GM23338 (cell line): ENCODE measurements at regions not wholly inside any gene's neighbourhood (a gene's known extent, or its start where the extent isn't known, plus 50 kb on each side); places are given as distances from the start of the nearest gene placed in this dataset.

ENCODE experiments used
- ATAC-seq: fragments of 200-7000 bp; cut with Tn5 transposase; 3 replicates; pipeline ENCODE4 v1.9.1; 2020
- DNase-seq: peaks from one replicate; pipeline ENCODE4 v3.0.0-alpha.2; 2015; ENCODE audit warnings: low spot score
- H2AFZ ChIP-seq: fragments of 200-600 bp; sonication (generic); 2 replicates; pipeline ENCODE4 v1.8.0; 2016; ENCODE audit warnings: antibody characterized with exemption, mild to moderate bottlenecking, moderate library complexity
- H3F3A ChIP-seq: fragments of 200-600 bp; sonication (generic); replicated peaks from 2 replicates; pipeline ENCODE4 v1.8.0; 2017; ENCODE audit warnings: antibody characterized with exemption, mixed run types, low read depth
- H3K27ac ChIP-seq: fragments of 200-600 bp; sonication (generic); 2 replicates; pipeline ENCODE4 v1.6.1; 2016; ENCODE audit warnings: low read depth
- H3K27me3 ChIP-seq: fragments of 200-600 bp; sonication (generic); 2 replicates; pipeline ENCODE4 v1.8.0; 2016; ENCODE audit warnings: mild to moderate bottlenecking, mixed run types, moderate library complexity; ENCODE audit not compliant: insufficient read depth
- H3K36me3 ChIP-seq: fragments of 200-600 bp; sonication (generic); 2 replicates; pipeline ENCODE4 v1.8.0; 2016; ENCODE audit warnings: mild to moderate bottlenecking; ENCODE audit not compliant: insufficient read depth
- H3K4me1 ChIP-seq: fragments of 200-600 bp; sonication (generic); 2 replicates; pipeline ENCODE4 v1.8.0; 2016; ENCODE audit warnings: mild to moderate bottlenecking, moderate library complexity; ENCODE audit not compliant: insufficient read depth
- H3K4me2 ChIP-seq: fragments of 200-600 bp; sonication (generic); 2 replicates; pipeline ENCODE4 v1.7.1; 2017; ENCODE audit warnings: mixed run types
- H3K4me3 ChIP-seq: fragments of 200-600 bp; sonication (generic); 2 replicates; pipeline ENCODE4 v1.6.1; 2016; ENCODE audit warnings: mixed run types
- H3K79me2 ChIP-seq: fragments of 200-600 bp; sonication (generic); replicated peaks from 2 replicates; pipeline ENCODE4 v1.8.0; 2017; ENCODE audit warnings: mild to moderate bottlenecking; ENCODE audit not compliant: insufficient read depth
- H3K9me2 ChIP-seq: fragments of 200-600 bp; sonication (generic); 2 replicates; pipeline ENCODE4 v1.8.0; 2017; ENCODE audit not compliant: insufficient read depth
- H4K20me1 ChIP-seq: fragments of 200-600 bp; sonication (generic); replicated peaks from 2 replicates; pipeline ENCODE4 v1.8.0; 2017; ENCODE audit warnings: mild to moderate bottlenecking; ENCODE audit not compliant: insufficient read depth
- H3K27ac Mint-ChIP-seq: 2 replicates; pipeline ENCODE4 v1.8.0; 2020; ENCODE audit warnings: inconsistent platforms, mild to moderate bottlenecking, moderate library complexity, mixed read lengths
- H3K27me3 Mint-ChIP-seq: 3 replicates; pipeline ENCODE4 v1.8.0; 2022; ENCODE audit warnings: low read depth, mild to moderate bottlenecking, moderate library complexity, mixed read lengths, inconsistent platforms; ENCODE audit not compliant: insufficient read depth, poor library complexity
- H3K36me3 Mint-ChIP-seq: 3 replicates; pipeline ENCODE4 v1.8.0; 2021; ENCODE audit warnings: low read depth, mild to moderate bottlenecking, inconsistent platforms, moderate library complexity, mixed read lengths
- H3K4me1 Mint-ChIP-seq: 3 replicates; pipeline ENCODE4 v1.8.0; 2020; ENCODE audit warnings: mild to moderate bottlenecking, inconsistent platforms, mixed read lengths
- H3K4me3 Mint-ChIP-seq: 3 replicates; pipeline ENCODE4 v1.8.0; 2021; ENCODE audit warnings: moderate library complexity, mild to moderate bottlenecking, inconsistent platforms, mixed read lengths
- H3K9me3 Mint-ChIP-seq: 3 replicates; pipeline ENCODE4 v1.8.0; 2020; ENCODE audit warnings: moderate library complexity, mild to moderate bottlenecking, inconsistent platforms, mixed read lengths
- CREB1 ChIP-seq: fragments of 250-450 bp; sonication (Bioruptor Pico); IDR thresholded peaks from 2 replicates; pipeline ENCODE4 v1.5.0; 2020; ENCODE audit warnings: low read depth, mild to moderate bottlenecking, moderate library complexity
- EZH2 ChIP-seq: fragments of 200-600 bp; sonication (generic); IDR thresholded peaks from one replicate; pipeline ENCODE4 v1.8.0; 2017; ENCODE audit warnings: antibody characterized with exemption, mild to moderate bottlenecking, low read depth; ENCODE audit not compliant: unreplicated experiment
- EZH2phosphoT487 ChIP-seq: fragments of 200-600 bp; sonication (generic); IDR thresholded peaks from one replicate; pipeline ENCODE4 v1.8.1; 2018; ENCODE audit warnings: antibody characterized with exemption; ENCODE audit not compliant: unreplicated experiment
- NANOG ChIP-seq: IDR thresholded peaks from 2 replicates; pipeline ENCODE4 v1.6.1; 2016; ENCODE audit warnings: antibody characterized with exemption, borderline replicate concordance
- STAT1 ChIP-seq: IDR thresholded peaks from one replicate; pipeline ENCODE4 v1.6.1; 2016; ENCODE audit warnings: antibody characterized with exemption; ENCODE audit not compliant: unreplicated experiment
- ZNF114 ChIP-seq: fragments of 250-450 bp; sonication (Bioruptor Pico); IDR thresholded peaks from 2 replicates; pipeline ENCODE4 v1.5.0; 2020; ENCODE audit warnings: mild to moderate bottlenecking, moderate library complexity
- TF ChIP-seq, protein P1 (sequence below): IDR thresholded peaks from one replicate; pipeline ENCODE4 v1.6.1; 2018; ENCODE audit warnings: antibody characterized with exemption; ENCODE audit not compliant: unreplicated experiment
- TF ChIP-seq, protein P2 (sequence below), 2 experiments: fragments of 200-600 bp in 1 of 2; sonication (generic) in 1 of 2; conservative IDR thresholded peaks; 2 replicates each; pipeline versions ENCODE4 v1.5.1 to v1.6.1; 2016 to 2017; ENCODE audit warnings: antibody characterized with exemption in 2 of 2, low read depth in 2 of 2, mild to moderate bottlenecking in 2 of 2, moderate library complexity in 1 of 2
- TF ChIP-seq, protein P3 (sequence below): IDR thresholded peaks from 2 replicates; pipeline ENCODE4 v1.6.1; 2016; ENCODE audit warnings: antibody characterized with exemption

DNA sequence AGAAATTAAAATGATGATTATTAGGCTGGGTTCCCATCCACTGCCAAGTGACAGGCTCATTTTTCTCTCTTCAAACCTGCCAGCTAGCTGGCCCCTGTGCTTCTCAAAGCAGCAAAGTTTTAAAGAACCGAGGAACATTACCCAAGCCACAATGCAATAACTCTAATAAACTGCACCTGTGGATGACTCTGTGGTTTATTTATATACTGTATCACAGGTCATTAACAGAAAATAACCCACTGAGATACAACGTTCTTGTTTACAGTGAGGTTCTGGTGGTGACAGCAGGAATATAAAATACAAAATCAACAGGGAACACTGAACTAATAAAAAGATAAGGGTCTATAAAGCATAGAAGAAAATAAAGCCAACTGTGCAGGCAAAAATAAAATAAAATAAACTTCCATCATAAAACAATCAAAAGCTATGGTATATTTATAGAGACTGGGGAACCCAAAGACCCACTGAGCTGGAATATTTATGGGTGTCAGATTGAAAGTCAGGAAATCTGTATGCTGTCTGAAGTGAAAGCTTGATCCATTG, 472.9 kb downstream of the NOVA1 start (continued):
- TF ChIP-seq, protein P1, sequence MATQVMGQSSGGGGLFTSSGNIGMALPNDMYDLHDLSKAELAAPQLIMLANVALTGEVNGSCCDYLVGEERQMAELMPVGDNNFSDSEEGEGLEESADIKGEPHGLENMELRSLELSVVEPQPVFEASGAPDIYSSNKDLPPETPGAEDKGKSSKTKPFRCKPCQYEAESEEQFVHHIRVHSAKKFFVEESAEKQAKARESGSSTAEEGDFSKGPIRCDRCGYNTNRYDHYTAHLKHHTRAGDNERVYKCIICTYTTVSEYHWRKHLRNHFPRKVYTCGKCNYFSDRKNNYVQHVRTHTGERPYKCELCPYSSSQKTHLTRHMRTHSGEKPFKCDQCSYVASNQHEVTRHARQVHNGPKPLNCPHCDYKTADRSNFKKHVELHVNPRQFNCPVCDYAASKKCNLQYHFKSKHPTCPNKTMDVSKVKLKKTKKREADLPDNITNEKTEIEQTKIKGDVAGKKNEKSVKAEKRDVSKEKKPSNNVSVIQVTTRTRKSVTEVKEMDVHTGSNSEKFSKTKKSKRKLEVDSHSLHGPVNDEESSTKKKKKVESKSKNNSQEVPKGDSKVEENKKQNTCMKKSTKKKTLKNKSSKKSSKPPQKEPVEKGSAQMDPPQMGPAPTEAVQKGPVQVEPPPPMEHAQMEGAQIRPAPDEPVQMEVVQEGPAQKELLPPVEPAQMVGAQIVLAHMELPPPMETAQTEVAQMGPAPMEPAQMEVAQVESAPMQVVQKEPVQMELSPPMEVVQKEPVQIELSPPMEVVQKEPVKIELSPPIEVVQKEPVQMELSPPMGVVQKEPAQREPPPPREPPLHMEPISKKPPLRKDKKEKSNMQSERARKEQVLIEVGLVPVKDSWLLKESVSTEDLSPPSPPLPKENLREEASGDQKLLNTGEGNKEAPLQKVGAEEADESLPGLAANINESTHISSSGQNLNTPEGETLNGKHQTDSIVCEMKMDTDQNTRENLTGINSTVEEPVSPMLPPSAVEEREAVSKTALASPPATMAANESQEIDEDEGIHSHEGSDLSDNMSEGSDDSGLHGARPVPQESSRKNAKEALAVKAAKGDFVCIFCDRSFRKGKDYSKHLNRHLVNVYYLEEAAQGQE = no peak
- TF ChIP-seq, protein P2, sequence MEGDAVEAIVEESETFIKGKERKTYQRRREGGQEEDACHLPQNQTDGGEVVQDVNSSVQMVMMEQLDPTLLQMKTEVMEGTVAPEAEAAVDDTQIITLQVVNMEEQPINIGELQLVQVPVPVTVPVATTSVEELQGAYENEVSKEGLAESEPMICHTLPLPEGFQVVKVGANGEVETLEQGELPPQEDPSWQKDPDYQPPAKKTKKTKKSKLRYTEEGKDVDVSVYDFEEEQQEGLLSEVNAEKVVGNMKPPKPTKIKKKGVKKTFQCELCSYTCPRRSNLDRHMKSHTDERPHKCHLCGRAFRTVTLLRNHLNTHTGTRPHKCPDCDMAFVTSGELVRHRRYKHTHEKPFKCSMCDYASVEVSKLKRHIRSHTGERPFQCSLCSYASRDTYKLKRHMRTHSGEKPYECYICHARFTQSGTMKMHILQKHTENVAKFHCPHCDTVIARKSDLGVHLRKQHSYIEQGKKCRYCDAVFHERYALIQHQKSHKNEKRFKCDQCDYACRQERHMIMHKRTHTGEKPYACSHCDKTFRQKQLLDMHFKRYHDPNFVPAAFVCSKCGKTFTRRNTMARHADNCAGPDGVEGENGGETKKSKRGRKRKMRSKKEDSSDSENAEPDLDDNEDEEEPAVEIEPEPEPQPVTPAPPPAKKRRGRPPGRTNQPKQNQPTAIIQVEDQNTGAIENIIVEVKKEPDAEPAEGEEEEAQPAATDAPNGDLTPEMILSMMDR (conservative IDR thresholded peaks at IDR 0.05; ENCODE audit: low read depth in 2 of 2) = no peak
- no peak for TF ChIP-seq NANOG
- TF ChIP-seq CREB1 = no peak
- no peak for TF ChIP-seq EZH2phosphoT487

DNA sequence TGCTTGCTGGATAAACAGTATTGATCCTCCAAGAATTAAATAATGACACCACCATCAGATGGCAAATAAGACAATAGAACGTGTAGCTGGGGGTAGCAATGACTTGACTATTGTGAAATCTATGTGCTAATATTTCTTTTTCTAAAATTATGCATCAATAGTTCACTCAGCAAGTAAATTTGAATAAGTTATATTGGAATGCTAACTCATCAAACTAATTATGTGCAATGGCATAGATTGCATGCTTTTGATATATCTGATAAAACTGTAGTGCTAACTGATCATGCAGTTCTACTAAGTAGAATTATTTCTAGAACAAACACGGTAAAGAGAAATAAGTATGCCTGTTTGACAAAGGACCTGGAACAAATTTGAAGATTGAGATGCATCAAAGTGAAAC, 474.4 kb downstream of the NOVA1 start:
- Mint-ChIP-seq H3K27ac (no peak overlapping the region), H3K36me3 (no peaks in the 10 kb centered on the region), H3K9me3 (no peaks in the 10 kb centered on the region), H3K27me3 (peaks cover 5% of the 10 kb centered on the region), H3K4me1 (peaks cover 5% of the 10 kb centered on the region; the same call in 1 of the 3 replicates), H3K4me3 (no peak overlapping the region)
- no peak overlapping the region for H3K4me2 ChIP-seq
- ATAC-seq = no peak
- H3K79me2 ChIP-seq = no peaks in the 10 kb centered on the region
- H4K20me1 ChIP-seq = no peaks in the 10 kb centered on the region
- H3K4me1 ChIP-seq = no peaks in the 10 kb centered on the region
- no peaks in the 10 kb centered on the region for H3K27me3 ChIP-seq
- H3F3A ChIP-seq = no peaks in the 10 kb centered on the region
- H2AFZ ChIP-seq = no peak overlapping the region
- TF ChIP-seq ZNF114 = no peak
- TF ChIP-seq NANOG = no peak
- no peak for TF ChIP-seq EZH2
- no peak for TF ChIP-seq EZH2phosphoT487
- TF ChIP-seq, protein P2 (conservative IDR thresholded peaks at IDR 0.05; ENCODE audit: low read depth in 2 of 2) = no peak
- TF ChIP-seq STAT1 = no peak
- TF ChIP-seq CREB1 = no peak
- TF ChIP-seq, protein P3, sequence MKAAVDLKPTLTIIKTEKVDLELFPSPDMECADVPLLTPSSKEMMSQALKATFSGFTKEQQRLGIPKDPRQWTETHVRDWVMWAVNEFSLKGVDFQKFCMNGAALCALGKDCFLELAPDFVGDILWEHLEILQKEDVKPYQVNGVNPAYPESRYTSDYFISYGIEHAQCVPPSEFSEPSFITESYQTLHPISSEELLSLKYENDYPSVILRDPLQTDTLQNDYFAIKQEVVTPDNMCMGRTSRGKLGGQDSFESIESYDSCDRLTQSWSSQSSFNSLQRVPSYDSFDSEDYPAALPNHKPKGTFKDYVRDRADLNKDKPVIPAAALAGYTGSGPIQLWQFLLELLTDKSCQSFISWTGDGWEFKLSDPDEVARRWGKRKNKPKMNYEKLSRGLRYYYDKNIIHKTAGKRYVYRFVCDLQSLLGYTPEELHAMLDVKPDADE = no peak
- TF ChIP-seq, protein P1 = no peak
- no peaks in the 10 kb centered on the region for H3K9me2 ChIP-seq
- no peak overlapping the region for H3K27ac ChIP-seq
- no peaks in the 10 kb centered on the region for H3K36me3 ChIP-seq
- H3K4me3 ChIP-seq = no peak overlapping the region
- DNase-seq = no peak
